HUES48 (cell line): ENCODE measurements at regions not wholly inside any gene's neighbourhood (a gene's known extent, or its start where the extent isn't known, plus 50 kb on each side); places are given as distances from the start of the nearest gene placed in this dataset.

Experiments
- H3K27ac ChIP-seq: one replicate; pipeline ENCODE4 v1.7.0; 2013; ENCODE audit warnings: low read depth, low read length, inconsistent platforms
- H3K27me3 ChIP-seq: 2 replicates; pipeline ENCODE4 v1.6.1; 2013; ENCODE audit warnings: mild to moderate bottlenecking, low read length; ENCODE audit not compliant: control insufficient read depth, insufficient read depth
- H3K36me3 ChIP-seq: 2 replicates; pipeline ENCODE4 v1.6.1; 2013; ENCODE audit warnings: low read length; ENCODE audit not compliant: control insufficient read depth, insufficient read depth
- H3K4me1 ChIP-seq: 2 replicates; pipeline ENCODE4 v1.6.1; 2013; ENCODE audit warnings: mild to moderate bottlenecking, low read length; ENCODE audit not compliant: control insufficient read depth, insufficient read depth
- H3K4me3 ChIP-seq: 2 replicates; pipeline ENCODE4 v1.5.1; 2013; ENCODE audit warnings: mild to moderate bottlenecking, low read depth, low read length
- H3K9ac ChIP-seq: 2 replicates; pipeline ENCODE4 v1.6.1; 2013; ENCODE audit warnings: mild to moderate bottlenecking, low read depth, low read length, moderate library complexity
- H3K9me3 ChIP-seq: 2 replicates; pipeline ENCODE4 v1.6.1; 2013; ENCODE audit warnings: low read length; ENCODE audit not compliant: control insufficient read depth, insufficient read depth

- no peaks in the 10 kb centered on the region for H3K36me3 ChIP-seq
- H3K27ac ChIP-seq: no peak overlapping the region
- no peaks in the 10 kb centered on the region for H3K27me3 ChIP-seq
- peaks cover 25% of the 10 kb centered on the region for H3K9me3 ChIP-seq
- no peak overlapping the region for H3K4me3 ChIP-seq
- H3K4me1 ChIP-seq: no peaks in the 10 kb centered on the region
- no peak overlapping the region for H3K9ac ChIP-seq
Observed at GRCh38 chr5:35513612-35514011, 104.1 kb upstream of the SPEF2 start.

DNA sequence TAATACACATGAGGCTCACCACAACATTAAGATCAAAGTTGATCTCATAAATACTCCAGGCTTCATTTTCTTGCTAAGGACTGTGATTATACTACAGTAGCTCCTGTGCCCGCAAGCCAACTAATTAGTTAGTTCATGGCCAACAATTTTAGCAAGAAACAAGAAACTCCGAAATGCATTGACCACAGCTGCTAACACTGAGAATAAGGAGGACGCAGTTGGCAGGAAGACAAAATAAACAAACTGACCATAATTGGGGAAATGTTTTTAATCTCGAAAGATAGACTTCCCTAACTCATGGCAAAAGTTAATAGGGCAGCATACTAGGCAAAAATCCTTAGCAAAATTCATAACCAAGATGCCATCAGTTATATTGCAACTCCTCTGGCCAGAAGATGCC lies 115.5 kb upstream of the SPEF2 start:
- H3K27ac ChIP-seq: no peak overlapping the region
- no peaks in the 10 kb centered on the region for H3K27me3 ChIP-seq
- H3K9me3 ChIP-seq: peaks cover 8% of the 10 kb centered on the region; the same call in 1 of the 2 replicates

GRCh38 chr5:35488791-35489190 lies 128.9 kb upstream of the SPEF2 start:
- H3K4me1 ChIP-seq: peaks cover 9% of the 10 kb centered on the region

More for the DNA sequence above, 115.5 kb upstream of the SPEF2 start:
- H3K9ac ChIP-seq: no peak overlapping the region
- no peaks in the 10 kb centered on the region for H3K36me3 ChIP-seq
- no peaks in the 10 kb centered on the region for H3K4me1 ChIP-seq
- H3K4me3 ChIP-seq: no peak overlapping the region

DNA sequence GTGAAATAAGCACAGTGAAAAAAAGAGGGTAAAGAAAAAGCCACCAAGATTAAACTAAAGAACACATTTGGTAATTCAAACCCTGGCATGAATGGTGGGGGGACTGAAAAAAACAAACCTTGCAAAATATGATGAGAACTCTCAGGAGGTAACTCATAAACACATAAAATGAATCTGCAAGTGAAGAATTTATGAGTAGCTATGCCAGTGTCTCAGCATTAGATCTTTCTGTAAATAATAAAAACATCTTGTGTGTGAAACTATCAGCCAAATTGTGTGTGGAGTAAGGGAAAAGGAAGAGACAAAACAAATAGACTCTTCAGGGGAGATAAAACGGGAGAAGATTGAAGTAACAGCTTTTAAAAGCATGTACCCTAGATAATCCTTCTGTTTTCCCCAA lies 129.6 kb upstream of the SPEF2 start:
- H3K4me1 ChIP-seq: peaks cover 15% of the 10 kb centered on the region
- no peaks in the 10 kb centered on the region for H3K9me3 ChIP-seq
- no peaks in the 10 kb centered on the region for H3K27me3 ChIP-seq
- H3K27ac ChIP-seq: no peak overlapping the region
- no peak overlapping the region for H3K9ac ChIP-seq
- no peak overlapping the region for H3K4me3 ChIP-seq
- no peaks in the 10 kb centered on the region for H3K36me3 ChIP-seq

More at GRCh38 chr5:35488791-35489190, 128.9 kb upstream of the SPEF2 start:
- H3K27ac ChIP-seq: no peak overlapping the region
- H3K36me3 ChIP-seq: no peaks in the 10 kb centered on the region
- H3K27me3 ChIP-seq: no peaks in the 10 kb centered on the region
- no peak overlapping the region for H3K4me3 ChIP-seq
- H3K9me3 ChIP-seq: no peaks in the 10 kb centered on the region
- no peak overlapping the region for H3K9ac ChIP-seq

- no peaks in the 10 kb centered on the region for H3K27me3 ChIP-seq
- H3K4me3 ChIP-seq: no peak overlapping the region
- no peak overlapping the region for H3K9ac ChIP-seq
Observed at GRCh38 chr5:35487233-35488025, 130.2 kb upstream of the SPEF2 start.

DNA sequence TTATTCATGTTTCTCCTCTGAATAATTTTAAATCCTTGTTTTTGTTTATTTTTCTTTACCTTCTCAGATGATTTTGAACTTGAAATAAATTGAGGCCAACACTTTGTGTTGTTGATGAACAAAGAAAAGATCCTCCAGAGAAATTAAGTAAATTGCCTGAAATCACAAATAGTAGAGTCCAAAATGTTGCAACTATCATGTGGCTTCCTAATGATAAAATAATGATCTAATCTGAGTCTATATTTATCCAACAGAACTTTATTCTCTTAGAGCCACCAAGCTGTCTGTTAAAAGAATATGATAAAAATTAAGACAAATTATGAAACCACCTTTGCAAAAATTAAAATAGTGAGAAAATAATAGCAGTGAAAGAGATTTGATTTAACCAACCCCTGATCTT lies 132.2 kb upstream of the SPEF2 start:
- no peak overlapping the region for H3K27ac ChIP-seq
- no peaks in the 10 kb centered on the region for H3K9me3 ChIP-seq
- no peaks in the 10 kb centered on the region for H3K27me3 ChIP-seq
- no peak overlapping the region; the same call in 1 of the 2 replicates for H3K4me3 ChIP-seq
- peaks cover 24% of the 10 kb centered on the region for H3K4me1 ChIP-seq
- no peak overlapping the region for H3K9ac ChIP-seq
- H3K36me3 ChIP-seq: no peaks in the 10 kb centered on the region

More at GRCh38 chr5:35487233-35488025, 130.2 kb upstream of the SPEF2 start:
- Histone ChIP-seq H3K9me3 (no peaks in the 10 kb centered on the region), H3K4me1 (peaks cover 21% of the 10 kb centered on the region), H3K36me3 (no peaks in the 10 kb centered on the region), H3K27ac (no peak overlapping the region)

DNA sequence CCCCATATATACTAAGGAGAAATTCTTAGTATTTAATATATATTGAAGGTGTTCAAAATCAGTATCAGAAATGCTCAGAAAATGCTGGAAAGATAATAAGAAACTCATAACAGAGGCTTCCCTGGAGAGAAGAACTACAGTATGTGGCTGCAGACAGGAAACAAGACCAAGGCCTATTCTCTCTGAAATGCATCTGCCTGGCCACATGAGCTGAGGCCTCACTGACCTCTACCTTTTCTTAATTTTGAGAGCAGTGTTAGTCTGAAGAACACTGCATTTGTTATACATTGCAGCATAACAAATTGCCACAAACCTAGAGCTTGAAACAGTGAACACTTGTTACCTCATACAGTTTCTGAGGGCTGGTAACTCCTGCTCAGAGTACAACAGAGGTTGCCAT lies 133.4 kb upstream of the SPEF2 start:
- Histone ChIP-seq H3K9me3 (no peaks in the 10 kb centered on the region), H3K27ac (no peak overlapping the region), H3K27me3 (no peaks in the 10 kb centered on the region), H3K4me3 (no peak overlapping the region), H3K9ac (no peak overlapping the region), H3K4me1 (peaks cover 24% of the 10 kb centered on the region), H3K36me3 (no peaks in the 10 kb centered on the region)

DNA sequence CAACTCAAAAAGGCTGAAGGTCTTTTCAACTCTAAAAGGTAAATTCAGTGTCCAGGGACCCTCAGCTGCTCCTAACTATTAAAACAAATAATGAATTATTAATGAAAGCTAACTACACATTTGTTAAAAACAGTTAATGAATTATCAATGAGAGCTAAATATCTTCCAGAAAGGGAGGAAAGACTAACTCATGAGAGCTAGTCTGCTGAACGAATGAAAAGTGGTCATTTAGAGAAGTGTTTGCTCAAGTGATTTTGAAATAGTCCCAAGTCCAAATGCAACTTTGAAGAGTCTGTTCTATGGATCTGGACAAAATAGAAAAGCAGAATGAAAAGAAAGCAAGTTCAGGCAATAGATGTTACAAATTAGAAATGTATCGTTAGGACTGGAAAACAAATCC lies 133.9 kb upstream of the SPEF2 start:
- Histone ChIP-seq H3K4me1 (peaks cover 24% of the 10 kb centered on the region), H3K9me3 (no peaks in the 10 kb centered on the region), H3K27ac (no peak overlapping the region), H3K4me3 (no peak overlapping the region), H3K36me3 (no peaks in the 10 kb centered on the region), H3K27me3 (no peaks in the 10 kb centered on the region), H3K9ac (no peak overlapping the region)

GRCh38 chr5:35483191-35483590 lies 134.5 kb upstream of the SPEF2 start:
- Histone ChIP-seq H3K9me3 (no peaks in the 10 kb centered on the region), H3K4me1 (peaks cover 24% of the 10 kb centered on the region), H3K27me3 (no peaks in the 10 kb centered on the region), H3K27ac (no peak overlapping the region), H3K4me3 (no peak overlapping the region), H3K9ac (no peak overlapping the region), H3K36me3 (no peaks in the 10 kb centered on the region)

- Histone ChIP-seq H3K4me3 (no peak overlapping the region), H3K36me3 (no peaks in the 10 kb centered on the region), H3K9me3 (no peaks in the 10 kb centered on the region), H3K9ac (no peak overlapping the region), H3K4me1 (peaks cover 24% of the 10 kb centered on the region), H3K27me3 (no peaks in the 10 kb centered on the region), H3K27ac (no peak overlapping the region)
Observed at GRCh38 chr5:35482167-35482755, 135.4 kb upstream of the SPEF2 start.

DNA sequence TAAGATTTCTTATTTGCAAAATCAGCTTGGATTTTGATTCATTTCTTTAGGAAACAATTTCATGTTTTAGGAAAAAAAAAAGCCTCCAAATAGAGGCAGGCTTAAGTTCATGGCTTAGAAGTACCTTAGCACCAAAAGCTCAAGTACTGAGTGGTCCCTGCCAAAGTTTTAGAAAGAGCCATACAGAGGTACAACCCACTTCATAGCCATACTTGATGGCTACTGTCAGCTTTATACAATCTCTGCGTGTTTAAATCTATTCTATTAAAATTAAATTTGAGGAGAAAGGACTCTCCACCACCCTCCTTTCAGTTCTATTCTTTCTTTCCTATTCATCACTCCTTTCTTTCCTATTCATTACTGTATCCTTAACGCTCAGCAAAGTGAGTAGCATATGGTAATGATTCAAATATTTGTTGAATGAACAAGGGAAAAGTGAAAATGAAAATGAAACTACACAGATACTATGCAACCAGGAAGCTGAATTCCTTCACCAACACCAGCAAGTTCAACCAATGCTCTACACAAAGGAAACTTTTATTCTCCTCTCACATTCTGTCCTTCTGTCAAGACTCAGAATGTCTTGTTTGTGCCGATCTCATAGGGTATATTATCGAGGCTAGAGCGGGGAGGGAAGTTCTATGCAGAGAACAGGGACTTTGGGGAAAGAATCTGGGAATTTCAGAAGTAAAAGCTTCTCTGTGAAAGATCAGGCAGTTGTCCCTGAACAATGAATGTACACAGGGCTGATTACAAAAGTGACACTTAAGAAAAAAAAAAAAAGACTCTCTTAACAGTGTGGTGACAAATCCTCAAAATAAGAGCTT lies 138.6 kb upstream of the SPEF2 start:
- Histone ChIP-seq H3K4me1 (peaks cover 15% of the 10 kb centered on the region; the same call in 1 of the 2 replicates), H3K36me3 (no peaks in the 10 kb centered on the region), H3K27me3 (no peaks in the 10 kb centered on the region), H3K9me3 (no peaks in the 10 kb centered on the region), H3K4me3 (no peak overlapping the region), H3K9ac (no peak overlapping the region), H3K27ac (no peak overlapping the region)
